CD4-positive, alpha-beta T cell treated with Interleukin-4 for 1 hour (primary cell): ENCODE measurements at regions not wholly inside any gene's neighbourhood (a gene's known extent, or its start where the extent isn't known, plus 50 kb on each side); places are given as distances from the start of the nearest gene placed in this dataset.

ENCODE experiments used
- DNase-seq, 2 donors: peaks; one replicate each; pipeline ENCODE4 v3.0.0-alpha.2; 2020 to 2022

DNA sequence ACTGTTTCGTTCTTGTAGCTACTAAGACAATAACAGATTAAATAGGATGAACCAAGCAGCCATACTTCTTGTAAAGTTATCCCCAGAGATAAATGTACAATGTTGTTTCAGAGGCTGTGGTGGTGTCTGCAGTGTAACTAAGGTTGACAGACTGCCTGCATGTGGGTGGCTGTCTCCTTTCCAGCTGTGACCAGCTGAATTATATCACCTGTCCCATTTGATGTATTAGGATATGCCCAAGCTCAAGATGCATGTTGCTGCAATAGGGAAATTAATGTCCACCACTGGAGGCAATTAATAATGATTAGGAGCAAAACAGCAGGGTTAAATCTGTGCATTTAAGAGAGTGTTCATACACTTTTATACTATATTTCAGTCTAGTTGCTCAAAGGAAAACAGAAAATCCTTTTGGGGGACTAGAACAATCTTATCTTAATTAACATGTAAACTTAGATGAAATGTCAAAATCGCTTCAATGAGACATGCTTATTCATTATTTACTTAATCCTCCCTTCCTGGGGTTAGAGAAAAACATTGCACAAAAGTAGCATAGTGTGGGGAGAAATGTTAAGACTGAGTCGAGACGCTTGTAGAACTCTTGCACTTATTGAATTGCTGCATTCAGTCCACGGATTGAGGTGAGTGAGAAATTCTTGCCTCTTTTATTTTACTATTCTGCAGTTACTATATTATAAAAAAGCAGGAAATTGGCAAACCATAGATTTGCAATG lies 269.0 kb downstream of the SNX10 start:
- DNase-seq = no peak

DNA sequence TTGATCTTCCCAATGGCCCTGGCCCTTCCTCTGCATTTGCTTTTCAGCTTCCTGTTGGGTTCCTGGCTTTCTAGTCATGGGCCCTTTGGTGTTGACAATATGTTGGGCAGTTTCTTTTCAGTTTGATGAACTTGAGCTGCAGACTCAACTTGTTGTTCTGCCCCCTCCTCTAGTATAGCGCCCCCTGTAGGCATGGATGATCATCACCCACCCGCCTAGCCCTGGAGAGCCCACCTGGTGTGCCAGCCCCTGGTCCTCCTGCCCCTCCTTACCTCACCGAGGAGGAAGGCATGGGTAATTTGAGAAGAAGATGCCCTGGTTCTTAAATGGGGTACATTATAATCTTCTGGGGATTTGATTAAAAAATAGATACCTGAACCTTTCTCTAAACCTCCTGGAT lies 271.2 kb downstream of the SNX10 start:
- no peak for DNase-seq

DNA sequence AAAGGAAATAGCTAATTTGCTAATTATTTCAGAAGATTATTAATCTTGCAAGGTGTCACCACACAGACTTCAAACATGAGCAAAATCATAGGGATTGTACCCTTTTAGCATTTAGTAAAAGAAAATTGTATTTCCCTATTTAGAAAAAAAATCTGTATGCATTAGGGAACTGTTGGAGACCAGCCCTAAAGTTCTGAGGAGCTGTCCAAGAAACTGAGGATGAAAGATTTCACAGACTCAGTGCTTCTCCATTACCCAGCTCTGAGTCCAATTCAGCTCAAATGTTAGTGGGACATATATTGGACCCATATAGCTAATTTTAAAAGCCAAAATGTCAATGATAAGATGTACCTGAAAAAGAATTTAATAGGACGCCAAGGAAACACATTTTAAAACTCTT lies 271.7 kb downstream of the SNX10 start:
- DNase-seq = no peak

DNA sequence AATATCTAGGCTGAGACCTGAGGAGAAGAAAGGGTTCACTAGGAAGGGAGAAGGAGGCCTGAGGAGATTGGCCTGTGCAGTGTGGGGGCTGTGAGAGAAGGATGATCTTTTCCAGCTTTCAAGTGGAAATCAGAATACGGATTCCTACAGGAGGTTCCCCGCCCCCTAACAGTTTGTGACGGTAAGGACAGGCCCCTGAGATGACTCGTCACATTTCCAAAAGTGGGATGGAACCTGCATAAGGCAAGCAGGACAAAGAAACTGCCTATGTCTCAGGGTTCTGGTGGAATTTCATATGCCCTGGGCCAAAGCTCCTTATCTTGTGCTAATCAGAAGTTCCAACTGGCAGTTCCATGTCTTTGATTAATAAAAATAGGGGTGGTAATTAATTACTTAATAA lies 275.6 kb downstream of the SNX10 start:
- no peak for DNase-seq

DNA sequence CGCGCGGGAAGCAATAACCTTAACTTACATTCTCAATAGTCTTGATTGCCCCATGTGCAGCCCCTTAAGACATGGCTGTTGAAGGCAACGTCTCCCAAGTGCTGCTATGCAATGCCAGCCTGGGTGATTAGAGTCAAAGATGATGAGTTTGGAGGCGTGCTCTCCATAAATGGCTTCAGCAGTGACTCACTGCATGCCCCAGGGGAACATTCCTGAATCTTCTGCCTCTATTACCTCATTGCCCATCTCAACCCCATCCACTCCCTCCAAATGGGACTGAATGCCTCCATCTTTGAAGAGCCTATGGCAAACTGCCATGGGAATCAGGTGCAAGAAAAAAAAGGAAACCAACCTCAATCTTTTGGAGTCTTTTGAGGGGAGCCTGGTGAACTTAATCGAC lies 282.8 kb downstream of the SNX10 start:
- no peak for DNase-seq

DNA sequence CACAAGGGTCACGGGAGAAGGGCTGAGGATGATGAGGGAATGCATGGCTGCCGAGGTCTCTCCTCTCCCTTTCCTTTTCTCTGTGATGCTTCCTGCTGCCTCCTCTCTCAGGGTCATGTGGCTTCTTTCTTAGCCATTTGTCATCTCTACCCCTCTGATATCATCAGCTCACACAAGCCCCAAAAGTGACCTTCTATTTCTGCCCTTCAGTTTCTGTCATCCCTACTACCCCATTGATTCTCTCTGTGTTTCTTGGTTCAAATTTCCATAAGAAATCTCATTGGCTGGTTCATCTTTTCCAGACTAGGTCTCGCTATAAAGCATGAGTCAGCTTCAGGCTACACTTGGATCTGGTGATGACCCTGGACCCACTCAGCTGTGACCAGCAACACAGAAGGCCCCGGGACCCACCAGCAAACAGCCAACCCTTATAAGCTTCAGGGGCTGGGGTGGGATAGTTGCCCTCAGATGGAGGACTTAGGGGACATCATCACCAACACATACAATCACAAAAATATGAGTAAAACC lies 284.3 kb downstream of the SKAP2 start:
- no peak for DNase-seq

DNA sequence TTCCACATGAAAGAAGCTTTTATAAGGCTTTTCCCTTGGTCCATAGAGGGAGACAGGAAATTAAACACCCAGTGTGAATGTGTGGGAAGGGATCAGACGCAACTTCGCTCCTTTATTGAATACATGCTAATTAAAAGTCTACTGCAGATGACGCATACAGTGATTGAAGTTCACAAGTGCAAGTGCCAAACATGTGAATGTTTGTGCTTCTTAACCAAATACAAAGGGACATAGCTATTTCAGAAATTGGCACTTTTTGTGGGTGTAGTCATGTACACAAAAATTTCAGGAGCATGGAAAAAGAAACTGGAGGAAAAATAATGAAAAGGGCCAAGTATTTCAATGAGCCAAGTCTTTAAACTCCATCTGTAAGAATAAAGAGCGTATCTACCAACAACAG lies 283.7 kb downstream of the SKAP2 start:
- no peak for DNase-seq

DNA sequence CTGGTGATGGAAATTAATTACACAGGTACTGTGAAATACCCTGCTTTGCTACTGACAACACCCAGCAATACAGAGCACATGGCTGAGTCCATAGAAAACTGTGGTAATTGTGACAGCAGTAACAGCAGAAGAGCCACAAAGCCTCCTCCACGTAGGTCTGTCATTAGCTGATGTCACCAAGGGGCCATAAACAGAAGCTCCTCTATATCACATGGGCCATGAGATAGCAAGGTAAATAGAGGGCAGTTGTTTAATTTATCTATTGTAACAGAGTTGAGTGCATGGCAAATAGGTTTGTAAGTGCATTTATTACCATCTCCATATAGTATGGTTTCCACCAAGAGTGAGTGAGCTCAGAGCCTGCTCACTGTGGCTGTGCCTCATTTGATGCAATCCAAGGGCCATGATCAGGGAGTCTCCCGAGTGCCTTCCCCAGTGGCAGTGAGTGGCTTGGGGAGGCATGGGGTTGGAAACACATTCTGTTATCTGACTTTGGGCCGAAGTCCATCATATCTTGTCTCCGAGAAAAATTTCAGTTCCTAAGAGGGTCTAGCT lies 281.2 kb downstream of the SKAP2 start:
- no peak for DNase-seq

DNA sequence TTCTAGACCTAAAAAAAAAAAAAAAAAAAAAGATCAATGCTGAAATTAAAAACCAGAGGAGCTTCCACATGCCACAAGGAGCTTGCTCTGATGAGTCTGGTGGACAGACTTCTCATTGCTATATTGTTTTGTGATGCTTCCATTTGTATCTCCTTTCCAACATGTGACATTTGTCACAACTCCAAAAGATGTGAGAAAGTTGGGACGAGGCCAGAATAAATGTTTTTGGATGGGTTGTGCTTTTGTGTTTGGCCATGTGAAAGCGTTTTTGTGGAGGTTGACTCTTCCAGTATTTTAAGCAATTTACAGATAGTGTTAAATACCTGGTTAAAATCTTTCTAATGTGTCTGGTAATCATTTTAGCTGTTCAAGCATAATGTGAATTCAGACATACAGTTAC lies 280.1 kb downstream of the SKAP2 start:
- no peak for DNase-seq

DNA sequence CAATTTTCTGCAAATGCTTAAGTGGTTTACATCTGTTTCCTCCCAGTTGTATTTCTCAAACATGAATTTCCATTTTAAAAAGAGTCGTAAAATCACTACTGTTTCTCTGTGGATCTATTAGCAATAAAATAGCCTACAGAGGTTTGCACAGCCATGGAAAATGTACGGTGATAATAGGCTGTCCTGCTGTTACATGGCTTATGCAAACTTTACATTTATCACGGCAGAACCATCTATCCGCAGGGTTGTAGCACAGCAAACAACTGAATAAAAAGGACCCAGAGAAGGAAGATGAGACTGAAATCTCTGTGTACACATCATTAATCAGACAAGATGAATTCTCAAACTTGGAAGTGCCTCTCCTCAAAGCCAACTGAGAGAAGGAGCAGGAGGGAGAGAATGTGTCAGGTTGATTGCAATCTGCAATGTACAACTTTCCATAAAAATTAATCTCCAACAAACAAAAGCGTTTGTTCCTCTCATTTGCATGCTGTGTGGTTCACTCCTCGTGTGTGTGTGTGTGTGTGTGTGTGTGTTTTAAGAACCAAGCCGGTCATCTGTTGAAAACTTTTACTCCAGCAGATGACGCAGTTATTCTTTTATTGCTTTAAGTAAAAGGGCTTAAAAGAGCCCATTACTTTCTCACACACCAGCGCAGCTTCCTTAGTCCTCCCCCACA lies 279.3 kb downstream of the SKAP2 start:
- DNase-seq = no peak

DNA sequence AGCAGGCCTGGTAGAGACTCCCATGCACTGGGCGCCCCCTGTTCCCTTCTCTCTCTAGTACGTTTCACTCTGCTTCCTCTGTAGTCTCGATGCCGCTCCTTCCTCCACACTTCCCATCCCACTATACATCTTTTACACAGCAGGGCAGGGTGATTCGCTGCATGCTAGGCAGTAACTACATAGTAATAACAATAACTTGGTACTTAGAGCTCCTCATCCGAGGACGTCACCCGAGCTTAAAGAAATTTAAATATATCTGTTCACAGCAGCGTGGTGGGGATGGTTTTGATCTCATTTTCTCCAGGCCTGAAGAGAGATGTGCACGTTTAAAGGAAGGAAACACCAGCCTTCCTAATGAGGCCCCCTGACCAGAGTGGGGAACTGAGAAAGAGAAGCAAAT lies 276.9 kb downstream of the SKAP2 start:
- DNase-seq = no peak

DNA sequence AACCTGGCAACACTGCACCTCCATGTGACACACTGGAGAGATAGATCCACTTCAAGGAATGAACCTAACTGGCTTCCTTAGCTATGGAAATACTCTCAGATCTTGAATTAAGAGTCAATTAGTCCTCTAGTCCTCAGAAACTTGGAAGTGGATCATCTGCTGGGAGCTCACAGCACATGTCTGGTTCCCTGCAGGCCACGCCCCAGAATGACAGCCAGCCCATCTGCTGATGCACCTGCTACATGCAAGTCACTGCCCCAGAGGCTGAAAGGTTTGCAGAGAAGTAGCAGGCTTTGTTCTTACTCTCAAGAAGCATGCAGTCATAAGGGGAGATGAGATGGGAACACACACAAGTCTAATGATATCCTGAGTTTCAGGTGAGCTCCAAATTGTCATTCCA lies 275.9 kb downstream of the SKAP2 start:
- DNase-seq = no peak

DNA sequence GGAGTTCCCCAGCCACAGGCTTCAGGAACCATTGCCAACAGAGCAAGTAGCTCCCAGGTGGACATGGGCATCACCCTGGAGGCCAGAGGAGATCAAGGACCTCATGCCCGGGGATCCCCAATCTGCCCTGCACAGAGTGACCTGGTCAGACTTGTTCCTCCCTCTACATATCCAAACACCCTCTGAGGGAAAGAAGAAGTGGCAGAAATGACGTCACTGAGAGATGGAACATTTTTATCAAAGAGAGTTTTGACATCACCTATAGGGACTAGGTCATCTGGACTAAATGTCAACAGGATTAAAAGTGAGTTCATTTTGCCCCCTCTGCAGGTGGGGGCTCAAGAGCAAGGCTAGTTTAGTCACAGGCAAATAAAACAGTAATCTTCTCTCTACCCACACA lies 273.7 kb downstream of the SKAP2 start:
- no peak for DNase-seq

DNA sequence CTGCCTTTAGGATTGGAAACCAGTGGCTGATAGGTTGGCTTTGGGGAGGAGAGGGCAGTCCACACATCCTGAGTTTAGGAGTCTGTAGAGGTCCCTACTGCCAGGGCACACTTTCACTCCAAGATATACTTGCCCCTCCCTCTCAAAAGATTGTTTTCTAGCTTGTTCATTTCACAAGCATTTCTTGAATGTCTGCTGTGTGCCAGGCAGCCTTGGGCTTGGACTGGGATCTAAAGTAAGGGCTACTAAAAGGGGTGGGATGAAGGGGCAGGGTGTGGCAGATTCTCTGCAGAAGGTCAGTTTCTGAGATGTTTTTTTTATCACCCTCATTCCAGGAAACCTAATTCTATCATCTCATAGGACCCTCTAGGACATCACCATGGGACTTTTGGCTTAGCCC lies 272.4 kb downstream of the SKAP2 start:
- no peak for DNase-seq

DNA sequence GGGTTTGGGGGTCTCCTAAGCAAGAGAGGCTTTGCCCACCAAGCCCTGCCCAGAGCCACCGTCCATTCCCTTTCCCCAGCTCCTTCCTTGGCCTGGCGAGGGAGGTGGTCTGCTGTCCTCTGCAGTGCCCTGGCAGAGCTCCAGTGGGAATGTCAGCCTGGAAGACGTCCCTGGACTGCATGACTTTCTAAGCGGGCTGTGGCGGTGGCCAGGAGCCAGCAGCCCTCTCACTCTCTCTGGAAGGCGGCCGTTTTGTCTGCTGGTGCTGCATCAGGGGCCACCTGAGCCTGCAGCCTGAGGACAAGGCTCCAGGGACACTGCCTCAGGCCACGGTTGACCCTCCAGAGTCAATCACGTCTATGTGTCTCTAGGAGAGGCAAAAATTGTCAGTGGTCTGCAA lies 271.0 kb downstream of the SKAP2 start:
- no peak for DNase-seq

DNA sequence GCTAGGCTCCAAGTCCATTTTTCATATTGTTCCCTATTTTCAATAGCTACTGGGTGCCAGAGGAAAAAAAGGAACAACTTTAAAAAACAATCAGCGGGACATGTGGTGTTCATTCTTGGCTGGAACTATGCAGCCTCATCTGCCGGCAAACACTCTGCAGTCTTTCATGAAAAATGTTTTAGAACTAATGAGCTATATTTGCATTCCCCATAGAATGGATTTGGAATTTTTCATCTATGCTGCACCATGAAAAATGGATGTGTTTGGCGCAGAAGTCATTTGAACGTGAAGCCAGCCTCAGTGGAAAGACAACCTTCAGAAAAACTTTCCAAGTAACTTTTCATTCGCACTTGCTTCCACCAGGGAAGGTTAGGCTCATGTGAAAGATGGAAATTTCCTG lies 270.5 kb downstream of the SKAP2 start:
- DNase-seq = no peak

DNA sequence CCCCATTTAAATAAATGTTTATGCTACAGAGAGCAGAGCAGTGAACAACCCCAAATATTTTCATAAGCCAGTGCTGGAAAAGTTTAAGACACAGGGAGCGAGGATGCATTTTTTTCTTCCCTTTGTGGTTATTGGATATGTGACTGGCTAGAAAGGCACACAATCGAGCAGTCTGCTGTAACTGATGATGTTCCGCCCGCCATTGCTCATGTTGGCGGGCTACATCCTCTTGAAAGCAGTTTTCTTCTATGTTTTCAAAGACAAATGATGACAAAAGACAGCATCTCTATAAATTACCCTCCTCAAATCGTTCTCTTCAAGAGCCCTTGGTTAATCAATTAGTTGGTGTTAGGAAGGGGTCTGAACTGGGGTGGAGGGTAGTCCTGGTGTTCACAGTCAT lies 269.8 kb downstream of the SKAP2 start:
- no peak for DNase-seq

DNA sequence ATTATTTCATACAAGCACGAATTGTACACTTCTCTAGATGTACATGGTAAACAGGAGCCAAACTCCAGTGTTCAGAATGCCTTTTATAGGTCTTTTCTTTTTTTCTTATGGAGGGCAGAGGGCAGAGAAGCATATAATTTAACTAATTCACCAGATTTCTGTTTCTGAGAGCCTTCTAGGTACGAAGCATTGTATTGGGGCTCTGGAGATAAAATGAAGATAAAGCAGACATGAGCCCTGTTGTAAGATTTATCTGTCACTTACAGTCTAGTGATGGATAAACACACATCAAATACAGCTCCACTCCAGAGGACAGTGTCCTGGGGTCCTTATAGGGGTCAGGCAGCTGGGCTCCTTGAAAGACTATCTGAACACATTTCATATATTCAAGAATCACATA lies 265.5 kb downstream of the SKAP2 start:
- no peak for DNase-seq

DNA sequence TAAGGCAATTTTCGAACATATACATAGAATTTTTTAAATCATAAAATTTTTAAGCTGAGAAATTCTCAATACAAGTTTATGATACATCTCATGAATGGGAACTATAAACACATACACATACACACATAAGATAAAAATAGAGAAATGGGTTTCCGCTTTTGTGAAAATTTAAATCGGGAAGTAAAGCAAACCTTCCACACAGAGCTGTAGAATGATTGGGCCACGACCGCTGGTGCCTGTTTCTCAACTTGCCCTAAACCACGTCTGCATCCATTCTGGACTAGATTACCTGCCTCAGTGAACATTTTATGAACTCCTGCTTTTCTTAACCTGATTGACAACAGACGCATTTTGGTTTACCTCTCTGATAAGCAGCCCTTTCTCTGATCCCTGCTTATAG lies 264.4 kb downstream of the SKAP2 start:
- no peak for DNase-seq

DNA sequence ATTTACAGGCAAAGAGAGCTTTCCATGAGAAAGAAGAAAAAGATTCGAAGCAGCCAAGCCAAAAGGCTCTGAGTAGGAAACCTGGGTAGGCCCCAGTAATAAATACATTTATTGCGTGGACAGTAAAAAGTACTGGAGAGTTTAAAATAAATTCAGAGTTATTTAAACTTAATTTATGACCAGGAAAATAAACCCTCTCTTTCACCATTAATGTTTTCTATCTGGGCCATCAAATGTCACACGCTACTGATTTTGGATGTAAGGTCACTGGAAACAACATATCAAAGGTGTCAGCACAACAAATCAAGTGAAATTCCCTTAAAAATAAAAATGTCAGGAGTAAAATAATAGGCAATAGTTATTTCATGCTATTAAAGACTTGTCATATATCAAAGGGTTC lies 264.0 kb downstream of the SKAP2 start:
- DNase-seq = no peak

DNA sequence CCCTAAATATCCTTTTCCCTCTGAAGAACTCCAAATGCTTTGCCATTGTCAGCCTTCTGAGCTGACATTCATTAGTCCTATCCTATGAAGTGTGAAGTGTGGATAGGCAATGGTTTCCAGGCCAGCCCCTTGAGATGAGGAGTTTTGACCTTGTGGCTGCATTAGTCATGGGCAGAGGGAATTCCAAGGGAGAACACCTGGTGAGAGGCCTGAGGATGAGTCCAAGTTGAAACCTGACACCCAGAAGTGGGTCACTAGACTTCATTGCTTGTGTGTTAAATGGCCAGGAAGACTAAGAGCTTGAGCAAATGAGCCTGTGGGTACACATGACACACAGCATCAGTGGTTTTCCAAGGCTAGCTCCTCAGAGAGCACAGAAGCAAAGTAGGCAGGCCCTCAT lies 260.8 kb downstream of the SKAP2 start:
- DNase-seq = no peak

DNA sequence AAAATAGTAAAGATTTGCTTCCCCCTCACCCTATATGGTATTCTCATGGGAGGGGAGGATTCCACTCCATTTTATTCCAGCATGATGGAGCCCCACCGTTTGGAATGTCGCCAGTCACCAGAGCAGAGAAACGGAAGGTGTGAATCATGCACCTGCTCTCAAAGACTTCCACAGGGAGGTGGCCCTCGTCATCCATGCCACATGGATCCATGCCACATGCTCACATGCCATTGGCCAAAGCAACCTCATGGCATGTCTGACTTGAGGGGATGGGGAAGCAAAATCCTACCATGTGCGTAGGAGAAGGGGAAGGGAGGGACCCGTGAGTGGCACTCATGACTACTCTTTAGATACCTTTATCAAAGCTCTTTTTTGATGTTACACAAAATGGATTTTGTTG lies 256.0 kb downstream of the SKAP2 start:
- no peak for DNase-seq

DNA sequence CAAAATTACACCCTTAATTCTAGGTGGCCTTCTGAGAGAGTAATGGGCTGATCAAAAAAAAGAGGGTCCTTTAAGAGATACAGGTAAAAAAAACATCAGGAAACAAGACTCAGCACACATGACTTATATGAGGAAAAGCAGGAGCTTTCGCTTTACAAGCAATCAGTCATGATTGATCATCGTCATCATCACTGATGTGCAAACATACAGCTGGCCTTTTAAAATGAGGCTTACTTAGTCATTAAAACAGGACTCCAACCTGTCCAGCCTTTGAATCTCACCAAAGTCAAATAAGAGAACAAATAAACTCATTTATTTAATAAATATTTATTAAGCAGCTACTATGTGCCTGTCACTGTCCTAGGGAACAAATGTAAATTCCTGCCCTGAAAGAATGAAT lies 255.3 kb downstream of the SKAP2 start:
- no peak for DNase-seq

DNA sequence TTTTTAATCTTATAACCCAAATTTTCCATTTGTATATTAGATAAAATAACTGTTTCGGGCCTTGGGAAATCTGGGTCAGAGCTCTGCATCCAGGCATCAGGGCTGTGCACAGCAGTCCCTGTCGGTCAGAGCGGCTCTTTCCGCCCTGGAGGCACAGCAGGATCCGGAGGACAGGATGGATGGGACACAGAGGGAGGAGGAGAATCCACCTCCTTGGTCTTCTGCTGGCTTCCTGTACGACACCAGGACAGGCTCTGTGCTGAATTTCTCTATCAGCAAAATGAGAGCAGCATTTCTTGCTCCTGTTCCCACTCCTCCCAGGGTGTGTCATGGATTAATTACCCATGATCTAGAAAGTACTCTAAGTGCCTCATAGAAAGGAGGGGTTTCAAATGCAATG lies 254.9 kb downstream of the SKAP2 start:
- no peak for DNase-seq

DNA sequence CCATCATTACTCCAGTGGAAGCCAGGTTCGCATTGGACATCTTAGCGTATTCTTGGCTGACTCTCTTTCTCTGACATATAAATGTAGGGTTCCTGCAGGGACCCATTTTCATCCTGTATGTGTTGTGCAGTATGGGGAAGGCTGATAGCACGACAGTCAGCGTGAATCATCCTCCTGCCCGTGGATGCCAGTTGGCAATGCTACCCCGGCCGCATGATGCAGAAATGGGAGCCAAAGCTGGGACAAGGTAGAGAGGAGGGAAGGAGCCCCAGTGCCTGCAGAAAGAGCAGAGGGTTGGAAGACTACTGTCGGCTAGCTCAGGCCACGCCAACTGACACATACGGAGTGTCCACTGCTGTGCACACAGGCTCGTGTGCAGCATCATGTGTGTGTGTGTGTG lies 251.6 kb downstream of the SKAP2 start:
- DNase-seq = no peak
